ENCODE measurements at regions not wholly inside any gene's neighbourhood (a gene's known extent, or its start where the extent isn't known, plus 50 kb on each side); places are given as distances from the start of the nearest gene placed in this dataset.
"Not testable (repeated sequence)": the region's sequence is repeated elsewhere in the genome, so short reads cannot be mapped to it uniquely, and the experiment has no call there.

GRCh38 chr9:97103613-97104383, 64.9 kb upstream of the CTSV start:
- not testable (repeated sequence) for DNase-seq (ENCODE audit: low read depth, low spot score)

DNA sequence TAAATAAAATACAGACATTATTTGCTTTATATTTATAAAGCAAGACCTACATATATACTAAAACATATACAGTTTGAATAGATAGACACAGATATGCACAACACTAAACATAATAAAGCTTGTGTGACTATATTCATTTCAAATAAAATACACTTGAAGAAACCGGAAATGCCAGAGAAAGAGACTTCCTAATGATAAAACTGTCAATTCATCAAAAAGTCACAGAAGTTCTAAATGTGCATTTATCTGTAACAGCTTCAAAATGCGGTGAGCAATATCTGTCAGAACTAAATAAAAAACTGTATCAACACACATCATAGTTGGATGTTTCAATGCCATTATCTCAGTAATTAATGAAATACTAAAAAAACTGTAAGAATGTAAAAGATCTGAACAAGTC, 60.6 kb upstream of the CTSV start:
- DNase-seq (ENCODE audit: low read depth, low spot score): not testable (repeated sequence)

DNA sequence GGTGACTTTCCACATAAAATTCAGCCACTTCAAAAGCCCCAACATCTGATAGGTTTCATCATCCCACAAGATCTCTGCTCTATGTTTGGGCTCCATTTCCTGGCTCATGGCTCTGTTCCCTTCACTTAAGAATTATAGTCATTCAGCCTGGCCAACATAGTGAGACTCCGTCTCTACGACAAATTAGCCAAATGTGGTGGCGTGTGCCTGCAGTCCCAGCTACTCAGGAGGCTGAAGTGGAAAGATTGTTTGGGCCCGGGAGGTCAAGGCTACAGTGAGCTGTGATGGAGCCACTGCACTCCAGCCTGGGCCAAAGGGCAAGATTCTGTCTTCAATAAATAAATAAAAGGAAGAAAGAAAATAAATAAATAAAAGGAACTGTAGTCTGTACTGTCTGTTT, 57.9 kb upstream of the CTSV start:
- no peak for DNase-seq (ENCODE audit: low read depth, low spot score)

DNA sequence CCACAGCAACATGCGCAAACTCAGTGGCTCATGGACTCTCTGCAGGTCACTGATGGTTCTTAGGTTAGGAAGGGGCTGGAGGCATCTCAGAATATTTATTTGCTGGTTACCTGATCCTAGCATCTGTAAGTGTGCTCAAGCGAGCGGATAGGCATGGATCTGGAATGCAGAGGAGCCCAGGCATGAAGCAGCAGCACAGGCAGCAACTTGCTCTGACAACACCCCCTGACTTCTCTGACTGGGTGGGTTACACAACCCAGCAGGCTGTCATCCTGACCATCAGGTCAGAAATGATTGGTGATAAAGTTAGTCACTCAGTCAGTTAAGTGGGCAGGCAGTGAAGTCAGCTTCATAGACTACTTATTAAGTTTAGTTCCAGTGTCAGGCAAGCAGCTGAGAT, 50.4 kb upstream of the CTSV start:
- not testable (repeated sequence) for DNase-seq (ENCODE audit: low read depth, low spot score)

Measured in smooth muscle cell of the brain vasculature (primary cell).